Panc1 (cell line): ENCODE measurements at regions not wholly inside any gene's neighbourhood (a gene's known extent, or its start where the extent isn't known, plus 50 kb on each side); places are given as distances from the start of the nearest gene placed in this dataset.

Experiments used
- CTCF ChIP-seq: fragments of 450-650 bp; IDR thresholded peaks from 2 replicates; pipeline ENCODE4 v1.5.1; 2017; ENCODE audit warnings: mild to moderate bottlenecking
- POLR2AphosphoS5 ChIP-seq: IDR thresholded peaks from 2 replicates; pipeline ENCODE4 v1.6.1; 2012; ENCODE audit warnings: mild to moderate bottlenecking, low read depth, low read length, moderate library complexity
- REST ChIP-seq, 2 experiments: IDR thresholded peaks; 2 replicates each; pipeline ENCODE4 v1.6.1; 2011 to 2012; ENCODE audit warnings: low read depth in 2 of 2, control low read depth in 1 of 2, low read length in 1 of 2, mild to moderate bottlenecking in 1 of 2, moderate library complexity in 1 of 2; ENCODE audit not compliant: insufficient read depth in 1 of 2

GRCh38 chr17:65463242-65463641 lies 98.2 kb downstream of the AXIN2 start:
- no peak for TF ChIP-seq CTCF
- no peak for TF ChIP-seq REST (IDR thresholded peaks at IDR 0.05; ENCODE audit: insufficient read depth in 1 of 2, low read depth in 2 of 2, low read length in 1 of 2)
- TF ChIP-seq POLR2AphosphoS5 = no peak
